IMR-90 (cell line): ENCODE measurements at regions not wholly inside any gene's neighbourhood (a gene's known extent, or its start where the extent isn't known, plus 50 kb on each side); places are given as distances from the start of the nearest gene placed in this dataset.

Experiments
- ATAC-seq: fragments of 200-7000 bp; cut with Tn5 transposase; 2 replicates; pipeline ENCODE4 v1.9.1; 2020; ENCODE audit warnings: low read depth, mild to moderate bottlenecking, moderate library complexity
- BruUV-seq: library from RNA; stranded (reverse); fragments of 400-500 nt; replicated peaks from 2 replicates; lab custom pipeline; 2021; lab: Mats Ljungman, UMichigan
- CTCF ChIA-PET: fragments of 300-600 bp; formaldehyde crosslinking; extraction: SDS; loops from one replicate; lab custom pipeline; 2021; ENCODE audit warnings: antibody characterized with exemption; lab: Yijun Ruan, JAX
- POLR2A ChIA-PET: fragments of 300-600 bp; sonication (Branson Sonifier 250); formaldehyde crosslinking; loops from one replicate; lab custom pipeline; 2022; ENCODE audit warnings: antibody characterized with exemption; ENCODE audit not compliant: unreplicated experiment; lab: Charles Lee
- DNase-seq: peaks from one replicate; pipeline ENCODE4 v3.0.0; 2013
- H2AFZ ChIP-seq: replicated peaks from 2 replicates; pipeline ENCODE3; 2013; ENCODE audit warnings: low read length, mild to moderate bottlenecking; ENCODE audit not compliant: poor library complexity
- H2AK5ac ChIP-seq: 2 replicates; pipeline ENCODE4 v1.6.1; 2013; ENCODE audit warnings: low read depth, low read length, inconsistent platforms
- H2AK9ac ChIP-seq: replicated peaks from 2 replicates; pipeline ENCODE3; 2013; ENCODE audit warnings: mild to moderate bottlenecking, low read depth, low read length, moderate library complexity; ENCODE audit not compliant: poor library complexity
- H2BK120ac ChIP-seq: 2 replicates; pipeline ENCODE4 v1.6.1; 2013; ENCODE audit warnings: low read depth, low read length, inconsistent platforms
- H2BK15ac ChIP-seq: 3 replicates; pipeline ENCODE4 v1.6.1; 2013; ENCODE audit warnings: low read depth, low read length, inconsistent platforms
- H2BK20ac ChIP-seq: 2 replicates; pipeline ENCODE4 v1.6.1; 2013; ENCODE audit warnings: low read depth, mild to moderate bottlenecking, inconsistent platforms, low read length, moderate library complexity
- H2BK5ac ChIP-seq: 2 replicates; pipeline ENCODE4 v1.6.1; 2013; ENCODE audit warnings: mild to moderate bottlenecking, low read depth, low read length, inconsistent platforms; ENCODE audit not compliant: poor library complexity, severe bottlenecking
- H3K14ac ChIP-seq: replicated peaks from 2 replicates; pipeline ENCODE4 v1.6.1; 2013; ENCODE audit warnings: low read depth, low read length, inconsistent platforms
- H3K18ac ChIP-seq: 2 replicates; pipeline ENCODE4 v1.6.1; 2013; ENCODE audit warnings: low read depth, low read length, control low read depth
- H3K23ac ChIP-seq: 2 replicates; pipeline ENCODE4 v1.6.1; 2013; ENCODE audit warnings: low read depth, low read length, inconsistent platforms
- H3K27ac ChIP-seq: 2 replicates; pipeline ENCODE4 v1.5.1; 2013; ENCODE audit warnings: mild to moderate bottlenecking, control low read depth, low read length; ENCODE audit not compliant: insufficient read depth
- H3K27me3 ChIP-seq: 2 replicates; pipeline ENCODE4 v1.6.1; 2013; ENCODE audit warnings: low read length; ENCODE audit not compliant: control insufficient read depth, insufficient read depth
- H3K36me3 ChIP-seq: 2 replicates; pipeline ENCODE4 v1.6.1; 2013; ENCODE audit warnings: low read length, mixed read lengths; ENCODE audit not compliant: control insufficient read depth, insufficient read depth
- H3K4ac ChIP-seq: 2 replicates; pipeline ENCODE4 v1.6.1; 2013; ENCODE audit warnings: low read depth, low read length, inconsistent platforms
- H3K4me1 ChIP-seq: 2 replicates; pipeline ENCODE4 v1.6.1; 2013; ENCODE audit warnings: low read length, mixed read lengths; ENCODE audit not compliant: control insufficient read depth, insufficient read depth
- H3K4me2 ChIP-seq: 2 replicates; pipeline ENCODE4 v1.6.1; 2013; ENCODE audit warnings: low read depth, mild to moderate bottlenecking, control low read depth, low read length, moderate library complexity
- H3K4me3 ChIP-seq: 2 replicates; pipeline ENCODE4 v1.5.1; 2013; ENCODE audit warnings: low read depth, mild to moderate bottlenecking, control low read depth, low read length, moderate library complexity; ENCODE audit not compliant: insufficient read depth
- H3K56ac ChIP-seq: 2 replicates; pipeline ENCODE4 v1.6.1; 2013; ENCODE audit warnings: low read length, inconsistent platforms; ENCODE audit not compliant: insufficient read depth; ENCODE audit errors: extremely low read depth
- H3K79me1 ChIP-seq, 2 experiments: 2 replicates each; pipeline ENCODE4 v1.6.1; 2013; ENCODE audit warnings: low read length in 2 of 2, inconsistent platforms in 1 of 2, low read depth in 1 of 2
- H3K9ac ChIP-seq: 2 replicates; pipeline ENCODE4 v1.6.1; 2013; ENCODE audit warnings: low read depth, low read length, control low read depth
- H3K9me1 ChIP-seq: 2 replicates; pipeline ENCODE4 v1.6.1; 2013; ENCODE audit warnings: low read length, inconsistent platforms; ENCODE audit not compliant: insufficient read depth
- H3K9me3 ChIP-seq: 2 replicates; pipeline ENCODE4 v1.6.1; 2013; ENCODE audit warnings: low read length; ENCODE audit not compliant: control insufficient read depth, insufficient read depth
- H4K20me1 ChIP-seq: 2 replicates; pipeline ENCODE4 v1.6.1; 2013; ENCODE audit warnings: low read length, inconsistent platforms; ENCODE audit not compliant: insufficient read depth
- H4K5ac ChIP-seq: 2 replicates; pipeline ENCODE4 v1.6.1; 2013; ENCODE audit warnings: mild to moderate bottlenecking, low read depth, low read length, control low read depth
- H4K8ac ChIP-seq, 2 experiments: 2 replicates each; pipeline ENCODE4 v1.6.1; 2013; ENCODE audit warnings: low read depth in 2 of 2, low read length in 2 of 2, control low read depth in 1 of 2, inconsistent platforms in 1 of 2
- H4K91ac ChIP-seq: 2 replicates; pipeline ENCODE4 v1.6.1; 2013; ENCODE audit warnings: low read depth, low read length, inconsistent platforms; ENCODE audit not compliant: insufficient read depth
- BHLHE40 ChIP-seq: fragments of 150-350 bp; IDR thresholded peaks from 2 replicates; pipeline ENCODE4 v1.6.1; 2016; ENCODE audit warnings: mild to moderate bottlenecking, low read depth, low read length
- WGBS, 2 experiments: methylation state at CpG; one replicate each; pipeline versions ENCODE4 v1.1.5 to v1.1.7; 2013; ENCODE audit warnings: missing lambda C conversion rate in 2 of 2; ENCODE audit not compliant: insufficient read length in 1 of 2; ENCODE audit errors: extremely low coverage in 2 of 2; 5-methylcytosine and 5-hydroxymethylcytosine counted together
- dilution Hi-C: fragments of 300-500 bp; cut with HindIII; formaldehyde crosslinking; loops from one replicate; pipeline ENCODE4 v1.14.3; 2018; ENCODE audit warnings: low sequenced_read_pairs; ENCODE audit not compliant: unreplicated experiment
- in situ Hi-C: fragments of 300-500 bp; cut with MboI; formaldehyde crosslinking; loops from 3 replicates; pipeline ENCODE4 v1.14.3; 2019; ENCODE audit warnings: low sequenced_read_pairs, inconsistent platforms, mixed read lengths
- intact Hi-C: fragments of 100-400 bp; cut with micrococcal nuclease; formaldehyde crosslinking; loops from 2 replicates; pipeline ENCODE4 v1.10.0; 2022

DNA sequence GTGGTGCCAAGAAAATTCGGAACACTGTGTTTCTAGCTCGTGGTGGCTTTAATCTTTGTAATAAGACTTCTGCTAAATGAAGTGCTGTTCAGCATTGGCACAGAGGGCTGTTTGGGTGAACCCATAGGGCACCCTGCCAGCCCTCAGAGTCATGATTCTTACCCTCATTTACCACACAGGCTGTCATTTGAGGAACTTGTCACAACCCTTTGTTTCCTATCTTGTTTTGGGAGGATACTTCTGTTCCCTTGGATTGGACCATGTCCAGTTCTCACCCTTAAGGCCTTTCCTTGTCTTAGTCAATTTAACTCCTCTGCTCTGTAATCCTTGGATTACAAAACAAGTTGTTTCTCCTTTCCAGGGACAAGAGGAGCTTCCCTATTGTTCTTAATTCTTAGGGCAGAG lies 225.7 kb downstream of the MTX2 start:
- Histone ChIP-seq H3K4ac (no peak overlapping the region), H3K36me3 (no peaks in the 10 kb centered on the region), H3K4me2 (no peak overlapping the region), H3K9me3 (no peaks in the 10 kb centered on the region), H2AFZ (no peak overlapping the region), H2BK5ac (no peak overlapping the region), H2AK5ac (no peak overlapping the region), H4K8ac (no peak overlapping the region), H3K79me1 (no peaks in the 10 kb centered on the region), H3K27me3 (peaks cover 5% of the 10 kb centered on the region; the same call in 1 of the 2 replicates), H2BK120ac (no peak overlapping the region), H3K4me1 (no peaks in the 10 kb centered on the region), H3K56ac (no peak overlapping the region), H3K27ac (no peak overlapping the region), H4K20me1 (no peaks in the 10 kb centered on the region), H3K23ac (no peak overlapping the region), H3K9ac (no peak overlapping the region), H2BK15ac (no peak overlapping the region), H3K9me1 (no peaks in the 10 kb centered on the region), H2BK20ac (no peak overlapping the region), H2AK9ac (no peak overlapping the region), H4K5ac (no peak overlapping the region), H3K18ac (no peak overlapping the region), H3K14ac (no peak overlapping the region), H4K91ac (no peak overlapping the region), H3K4me3 (no peak overlapping the region)
- no CpG with 5 or more reads among the region's 2 CpGs for WGBS, 2 experiments
- no peak for TF ChIP-seq BHLHE40
- ATAC-seq (no peak), DNase-seq (no peak)
- intact Hi-C loops (no loop called here), dilution Hi-C loops (no loop called here), in situ Hi-C loops (no loop called here)
- BruUV-seq: no TSS peak
- ChIA-PET CTCF (no interaction called here), POLR2A (no interaction called here)
